AG09309 (cell line): ENCODE measurements at regions not wholly inside any gene's neighbourhood (a gene's known extent, or its start where the extent isn't known, plus 50 kb on each side); places are given as distances from the start of the nearest gene placed in this dataset.

Experiments used
- DNase-seq: peaks from one replicate; pipeline ENCODE4 v3.0.0-alpha.2; 2010; ENCODE audit warnings: low read depth
- H3K4me3 ChIP-seq: 2 replicates; pipeline ENCODE4 v1.5.1; 2011; ENCODE audit warnings: mild to moderate bottlenecking, low read depth, low read length, moderate library complexity; ENCODE audit not compliant: control insufficient read depth
- TF ChIP-seq, protein P1 (sequence below): IDR thresholded peaks from 2 replicates; pipeline ENCODE4 v1.5.1; 2011; ENCODE audit warnings: mild to moderate bottlenecking, low read depth, low read length, inconsistent platforms; ENCODE audit not compliant: insufficient read depth, control insufficient read depth; ENCODE audit errors: missing control alignments

- H3K4me3 ChIP-seq: no peak overlapping the region
- TF ChIP-seq, protein P1, sequence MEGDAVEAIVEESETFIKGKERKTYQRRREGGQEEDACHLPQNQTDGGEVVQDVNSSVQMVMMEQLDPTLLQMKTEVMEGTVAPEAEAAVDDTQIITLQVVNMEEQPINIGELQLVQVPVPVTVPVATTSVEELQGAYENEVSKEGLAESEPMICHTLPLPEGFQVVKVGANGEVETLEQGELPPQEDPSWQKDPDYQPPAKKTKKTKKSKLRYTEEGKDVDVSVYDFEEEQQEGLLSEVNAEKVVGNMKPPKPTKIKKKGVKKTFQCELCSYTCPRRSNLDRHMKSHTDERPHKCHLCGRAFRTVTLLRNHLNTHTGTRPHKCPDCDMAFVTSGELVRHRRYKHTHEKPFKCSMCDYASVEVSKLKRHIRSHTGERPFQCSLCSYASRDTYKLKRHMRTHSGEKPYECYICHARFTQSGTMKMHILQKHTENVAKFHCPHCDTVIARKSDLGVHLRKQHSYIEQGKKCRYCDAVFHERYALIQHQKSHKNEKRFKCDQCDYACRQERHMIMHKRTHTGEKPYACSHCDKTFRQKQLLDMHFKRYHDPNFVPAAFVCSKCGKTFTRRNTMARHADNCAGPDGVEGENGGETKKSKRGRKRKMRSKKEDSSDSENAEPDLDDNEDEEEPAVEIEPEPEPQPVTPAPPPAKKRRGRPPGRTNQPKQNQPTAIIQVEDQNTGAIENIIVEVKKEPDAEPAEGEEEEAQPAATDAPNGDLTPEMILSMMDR: no peak
- DNase-seq: peak; percentile 34
Observed at GRCh38 chr21:17454315-17455027, 58.4 kb upstream of the CXADR start.

GRCh38 chr21:17455028-17455353, 57.9 kb upstream of the CXADR start:
- no peak overlapping the region for H3K4me3 ChIP-seq
- TF ChIP-seq, protein P1: no peak
- DNase-seq: no peak

- H3K4me3 ChIP-seq: no peak overlapping the region
- DNase-seq: no peak
- TF ChIP-seq, protein P1: no peak
Observed at GRCh38 chr21:17455451-17455850, 57.4 kb upstream of the CXADR start.

DNA sequence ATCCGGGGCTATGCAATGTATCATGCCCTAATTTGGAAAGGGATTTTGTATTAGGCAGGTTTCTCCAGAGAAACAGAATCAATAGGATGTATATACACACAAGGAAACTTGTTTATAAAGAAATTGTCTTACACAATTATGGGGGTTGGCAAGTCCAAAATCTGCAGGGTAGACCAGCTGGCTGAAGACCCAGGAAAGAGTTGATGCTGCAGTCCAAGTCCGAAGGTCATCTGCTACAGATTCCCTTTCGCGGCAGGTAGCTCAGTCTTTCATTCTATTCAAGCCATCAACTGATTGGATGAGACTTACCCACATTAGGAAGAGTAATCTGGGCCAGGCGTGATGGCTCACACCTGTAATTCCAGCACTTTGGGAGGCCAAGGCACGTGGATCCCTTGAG, 54.6 kb upstream of the CXADR start:
- no peak overlapping the region for H3K4me3 ChIP-seq
- TF ChIP-seq, protein P1: no peak
- no peak for DNase-seq

- TF ChIP-seq, protein P1: no peak
- no peak for DNase-seq
- no peak overlapping the region for H3K4me3 ChIP-seq
Observed at GRCh38 chr21:17460094-17460493, 52.7 kb upstream of the CXADR start.

- no peak overlapping the region for H3K4me3 ChIP-seq
- TF ChIP-seq, protein P1: no peak
- peak; percentile 46 for DNase-seq
Observed at GRCh38 chr21:17461014-17461413, 51.8 kb upstream of the CXADR start.
